ENCODE measurements at regions not wholly inside any gene's neighbourhood (a gene's known extent, or its start where the extent isn't known, plus 50 kb on each side); places are given as distances from the start of the nearest gene placed in this dataset.

GRCh38 chr18:21934766-21935015, 194.1 kb downstream of the MIB1 start (continued):
- TF ChIP-seq USF1 (CRISPR knock-in tag; IDR thresholded peaks at IDR 0.05): no peak
- no peak for TF ChIP-seq SMAD3 (CRISPR knock-in tag; IDR thresholded peaks at IDR 0.05; ENCODE audit: borderline replicate concordance)
- no peak for TF ChIP-seq ATF1 (CRISPR knock-in tag; IDR thresholded peaks at IDR 0.05)
- TF ChIP-seq ZNF532 (CRISPR knock-in tag; IDR thresholded peaks at IDR 0.05; ENCODE audit: borderline replicate concordance): no peak
- no peak for TF ChIP-seq FOXP1 (CRISPR knock-in tag; IDR thresholded peaks at IDR 0.05; ENCODE audit: borderline replicate concordance)
- TF ChIP-seq, protein P1, sequence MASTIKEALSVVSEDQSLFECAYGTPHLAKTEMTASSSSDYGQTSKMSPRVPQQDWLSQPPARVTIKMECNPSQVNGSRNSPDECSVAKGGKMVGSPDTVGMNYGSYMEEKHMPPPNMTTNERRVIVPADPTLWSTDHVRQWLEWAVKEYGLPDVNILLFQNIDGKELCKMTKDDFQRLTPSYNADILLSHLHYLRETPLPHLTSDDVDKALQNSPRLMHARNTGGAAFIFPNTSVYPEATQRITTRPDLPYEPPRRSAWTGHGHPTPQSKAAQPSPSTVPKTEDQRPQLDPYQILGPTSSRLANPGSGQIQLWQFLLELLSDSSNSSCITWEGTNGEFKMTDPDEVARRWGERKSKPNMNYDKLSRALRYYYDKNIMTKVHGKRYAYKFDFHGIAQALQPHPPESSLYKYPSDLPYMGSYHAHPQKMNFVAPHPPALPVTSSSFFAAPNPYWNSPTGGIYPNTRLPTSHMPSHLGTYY (CRISPR knock-in tag; IDR thresholded peaks at IDR 0.05): no peak
- no peak for TF ChIP-seq CREB1 (CRISPR knock-in tag; IDR thresholded peaks at IDR 0.05)
- no peak for TF ChIP-seq ZNF671 (CRISPR knock-in tag; IDR thresholded peaks at IDR 0.05)

GRCh38 chr18:21943456-21943855, 202.9 kb downstream of the MIB1 start:
- ChIA-PET CTCF (no interaction called here), POLR2A (no interaction called here)
- Mint-ChIP-seq H3K9me3 (peaks cover 1% of the 10 kb centered on the region; the same call in 1 of the 2 replicates), H3K4me3 (no peak overlapping the region), H3K27me3 (ENCODE audit: low read depth) (peaks cover 14% of the 10 kb centered on the region), H3K27ac (no peak overlapping the region), H3K36me3 (no peaks in the 10 kb centered on the region), H3K4me1 (no peaks in the 10 kb centered on the region)
- DNase-seq (ENCODE audit: low spot score): no peak
- ATAC-seq: no peak
- TF ChIP-seq CREB1 (CRISPR knock-in tag; IDR thresholded peaks at IDR 0.05): no peak

DNA sequence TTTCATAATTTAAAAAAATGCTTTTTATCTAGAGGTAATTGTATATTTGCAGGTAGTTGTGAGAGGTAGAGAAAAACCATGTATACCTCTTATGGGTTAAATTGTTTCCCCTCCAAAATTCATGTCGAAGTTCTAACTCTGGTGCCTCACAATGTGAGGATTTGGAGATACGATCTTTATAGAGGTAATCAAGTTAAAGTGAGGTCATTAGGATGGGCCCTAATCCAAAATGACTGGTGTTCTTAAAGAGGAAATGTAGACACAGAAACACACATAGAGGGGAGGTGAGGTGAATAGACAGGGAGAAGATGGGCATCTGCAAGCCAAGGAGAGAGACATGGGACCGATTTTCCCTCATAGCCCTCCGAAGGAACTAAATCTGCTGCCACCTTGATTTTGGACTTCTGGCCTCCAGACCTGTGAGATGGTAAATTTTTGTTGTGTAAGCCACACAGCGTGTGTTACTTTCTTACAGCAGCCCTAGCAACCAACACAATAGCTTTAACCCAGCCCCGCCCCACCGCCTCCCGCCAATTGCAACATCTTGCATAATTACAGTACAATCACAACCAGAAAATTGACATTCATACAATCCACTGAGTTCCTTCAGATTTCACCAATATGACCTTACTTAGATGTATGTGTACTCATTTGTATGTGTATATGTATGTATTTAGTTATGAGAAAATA, 208.9 kb downstream of the MIB1 start:
- no peak for DNase-seq (ENCODE audit: low spot score)
- no peak overlapping the region for H3K27ac Mint-ChIP-seq
- TF ChIP-seq, protein P1 (CRISPR knock-in tag; IDR thresholded peaks at IDR 0.05): no peak
- TF ChIP-seq CREM (CRISPR knock-in tag; IDR thresholded peaks at IDR 0.05): no peak
- TF ChIP-seq MAX (CRISPR knock-in tag; IDR thresholded peaks at IDR 0.05): no peak
- TF ChIP-seq SMAD4 (CRISPR knock-in tag; IDR thresholded peaks at IDR 0.05): no peak
- no peak for TF ChIP-seq GRHL2 (CRISPR knock-in tag; IDR thresholded peaks at IDR 0.05; ENCODE audit: insufficient replicate concordance, severe bottlenecking)
- TF ChIP-seq EMX1 (CRISPR knock-in tag; IDR thresholded peaks at IDR 0.05): no peak
- no peak for ATAC-seq
- H3K36me3 Mint-ChIP-seq: no peaks in the 10 kb centered on the region
- H3K27me3 Mint-ChIP-seq (ENCODE audit: low read depth): peaks cover 18% of the 10 kb centered on the region
- H3K4me3 Mint-ChIP-seq: no peak overlapping the region
- no peaks in the 10 kb centered on the region for H3K4me1 Mint-ChIP-seq
- CTCF ChIA-PET: no interaction called here
- POLR2A ChIA-PET: no interaction called here
- H3K9me3 Mint-ChIP-seq: no peaks in the 10 kb centered on the region
